ENCODE measurements at regions not wholly inside any gene's neighbourhood (a gene's known extent, or its start where the extent isn't known, plus 50 kb on each side); places are given as distances from the start of the nearest gene placed in this dataset.

DNA sequence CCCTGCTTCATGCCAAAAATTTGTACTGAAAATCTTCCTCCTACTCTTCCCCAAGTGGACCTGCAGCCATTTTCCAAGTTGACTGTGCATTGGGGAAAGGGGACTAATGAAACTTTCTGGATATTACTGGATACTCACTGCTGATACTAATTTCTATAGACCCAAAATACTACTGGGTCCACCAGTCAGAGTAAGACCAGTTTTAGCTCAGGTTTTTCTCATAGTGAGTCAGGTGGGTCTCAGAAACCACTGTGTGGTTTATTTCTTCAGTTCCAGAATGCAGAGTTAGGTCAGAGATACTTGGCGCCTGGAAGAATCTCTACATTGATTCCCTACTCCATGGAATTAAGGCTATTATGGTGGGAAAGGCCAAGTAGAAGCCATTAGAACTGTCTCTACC lies 274.8 kb upstream of the SYNCRIP start (continued):
- TF ChIP-seq, protein P1, sequence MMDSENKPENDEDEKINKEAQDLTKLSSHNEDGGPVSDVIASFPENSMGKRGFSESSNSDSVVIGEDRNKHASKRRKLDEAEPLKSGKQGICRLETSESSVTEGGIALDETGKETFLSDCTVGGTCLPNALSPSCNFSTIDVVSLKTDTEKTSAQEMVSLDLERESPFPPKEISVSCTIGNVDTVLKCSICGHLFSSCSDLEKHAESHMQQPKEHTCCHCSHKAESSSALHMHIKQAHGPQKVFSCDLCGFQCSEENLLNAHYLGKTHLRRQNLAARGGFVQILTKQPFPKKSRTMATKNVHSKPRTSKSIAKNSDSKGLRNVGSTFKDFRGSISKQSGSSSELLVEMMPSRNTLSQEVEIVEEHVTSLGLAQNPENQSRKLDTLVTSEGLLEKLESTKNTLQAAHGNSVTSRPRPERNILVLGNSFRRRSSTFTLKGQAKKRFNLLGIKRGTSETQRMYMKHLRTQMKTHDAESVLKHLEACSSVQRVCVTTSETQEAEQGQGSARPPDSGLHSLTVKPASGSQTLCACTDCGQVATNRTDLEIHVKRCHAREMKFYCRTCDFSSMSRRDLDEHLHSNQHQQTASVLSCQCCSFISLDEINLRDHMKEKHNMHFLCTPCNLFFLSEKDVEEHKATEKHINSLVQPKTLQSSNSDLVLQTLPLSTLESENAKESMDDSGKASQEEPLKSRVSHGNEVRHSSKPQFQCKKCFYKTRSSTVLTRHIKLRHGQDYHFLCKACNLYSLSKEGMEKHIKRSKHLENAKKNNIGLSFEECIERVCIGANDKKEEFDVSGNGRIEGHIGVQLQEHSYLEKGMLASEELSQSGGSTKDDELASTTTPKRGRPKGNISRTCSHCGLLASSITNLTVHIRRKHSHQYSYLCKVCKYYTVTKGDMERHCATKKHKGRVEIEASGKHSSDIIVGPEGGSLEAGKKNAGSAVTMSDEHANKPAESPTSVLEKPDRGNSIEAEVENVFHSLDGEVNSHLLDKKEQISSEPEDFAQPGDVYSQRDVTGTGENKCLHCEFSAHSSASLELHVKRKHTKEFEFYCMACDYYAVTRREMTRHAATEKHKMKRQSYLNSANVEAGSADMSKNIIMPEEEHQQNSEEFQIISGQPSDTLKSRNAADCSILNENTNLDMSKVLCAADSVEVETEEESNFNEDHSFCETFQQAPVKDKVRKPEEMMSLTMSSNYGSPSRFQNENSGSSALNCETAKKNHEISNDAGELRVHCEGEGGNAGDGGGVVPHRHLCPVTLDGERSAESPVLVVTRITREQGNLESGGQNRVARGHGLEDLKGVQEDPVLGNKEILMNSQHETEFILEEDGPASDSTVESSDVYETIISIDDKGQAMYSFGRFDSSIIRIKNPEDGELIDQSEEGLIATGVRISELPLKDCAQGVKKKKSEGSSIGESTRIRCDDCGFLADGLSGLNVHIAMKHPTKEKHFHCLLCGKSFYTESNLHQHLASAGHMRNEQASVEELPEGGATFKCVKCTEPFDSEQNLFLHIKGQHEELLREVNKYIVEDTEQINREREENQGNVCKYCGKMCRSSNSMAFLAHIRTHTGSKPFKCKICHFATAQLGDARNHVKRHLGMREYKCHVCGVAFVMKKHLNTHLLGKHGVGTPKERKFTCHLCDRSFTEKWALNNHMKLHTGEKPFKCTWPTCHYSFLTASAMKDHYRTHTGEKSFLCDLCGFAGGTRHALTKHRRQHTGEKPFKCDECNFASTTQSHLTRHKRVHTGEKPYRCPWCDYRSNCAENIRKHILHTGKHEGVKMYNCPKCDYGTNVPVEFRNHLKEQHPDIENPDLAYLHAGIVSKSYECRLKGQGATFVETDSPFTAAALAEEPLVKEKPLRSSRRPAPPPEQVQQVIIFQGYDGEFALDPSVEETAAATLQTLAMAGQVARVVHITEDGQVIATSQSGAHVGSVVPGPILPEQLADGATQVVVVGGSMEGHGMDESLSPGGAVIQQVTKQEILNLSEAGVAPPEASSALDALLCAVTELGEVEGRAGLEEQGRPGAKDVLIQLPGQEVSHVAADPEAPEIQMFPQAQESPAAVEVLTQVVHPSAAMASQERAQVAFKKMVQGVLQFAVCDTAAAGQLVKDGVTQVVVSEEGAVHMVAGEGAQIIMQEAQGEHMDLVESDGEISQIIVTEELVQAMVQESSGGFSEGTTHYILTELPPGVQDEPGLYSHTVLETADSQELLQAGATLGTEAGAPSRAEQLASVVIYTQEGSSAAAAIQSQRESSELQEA (CRISPR knock-in tag; IDR thresholded peaks at IDR 0.05; ENCODE audit: not compliant biosample characterization), result no peak
- TF ChIP-seq HOXA3 (CRISPR knock-in tag; IDR thresholded peaks at IDR 0.05), result no peak
- TF ChIP-seq ZNF34 (CRISPR knock-in tag; IDR thresholded peaks at IDR 0.05; ENCODE audit: borderline replicate concordance), result no peak
- TF ChIP-seq ZBTB21 (CRISPR knock-in tag; IDR thresholded peaks at IDR 0.05), result no peak
- no peak for TF ChIP-seq ZNF777 (CRISPR knock-in tag; IDR thresholded peaks at IDR 0.05)
- TF ChIP-seq, protein P2, sequence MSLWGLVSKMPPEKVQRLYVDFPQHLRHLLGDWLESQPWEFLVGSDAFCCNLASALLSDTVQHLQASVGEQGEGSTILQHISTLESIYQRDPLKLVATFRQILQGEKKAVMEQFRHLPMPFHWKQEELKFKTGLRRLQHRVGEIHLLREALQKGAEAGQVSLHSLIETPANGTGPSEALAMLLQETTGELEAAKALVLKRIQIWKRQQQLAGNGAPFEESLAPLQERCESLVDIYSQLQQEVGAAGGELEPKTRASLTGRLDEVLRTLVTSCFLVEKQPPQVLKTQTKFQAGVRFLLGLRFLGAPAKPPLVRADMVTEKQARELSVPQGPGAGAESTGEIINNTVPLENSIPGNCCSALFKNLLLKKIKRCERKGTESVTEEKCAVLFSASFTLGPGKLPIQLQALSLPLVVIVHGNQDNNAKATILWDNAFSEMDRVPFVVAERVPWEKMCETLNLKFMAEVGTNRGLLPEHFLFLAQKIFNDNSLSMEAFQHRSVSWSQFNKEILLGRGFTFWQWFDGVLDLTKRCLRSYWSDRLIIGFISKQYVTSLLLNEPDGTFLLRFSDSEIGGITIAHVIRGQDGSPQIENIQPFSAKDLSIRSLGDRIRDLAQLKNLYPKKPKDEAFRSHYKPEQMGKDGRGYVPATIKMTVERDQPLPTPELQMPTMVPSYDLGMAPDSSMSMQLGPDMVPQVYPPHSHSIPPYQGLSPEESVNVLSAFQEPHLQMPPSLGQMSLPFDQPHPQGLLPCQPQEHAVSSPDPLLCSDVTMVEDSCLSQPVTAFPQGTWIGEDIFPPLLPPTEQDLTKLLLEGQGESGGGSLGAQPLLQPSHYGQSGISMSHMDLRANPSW (CRISPR knock-in tag; IDR thresholded peaks at IDR 0.05; ENCODE audit: borderline replicate concordance), result no peak
- no peak for TF ChIP-seq HHEX (CRISPR knock-in tag; IDR thresholded peaks at IDR 0.05)
